ENCODE measurements at regions not wholly inside any gene's neighbourhood (a gene's known extent, or its start where the extent isn't known, plus 50 kb on each side); places are given as distances from the start of the nearest gene placed in this dataset.

DNA sequence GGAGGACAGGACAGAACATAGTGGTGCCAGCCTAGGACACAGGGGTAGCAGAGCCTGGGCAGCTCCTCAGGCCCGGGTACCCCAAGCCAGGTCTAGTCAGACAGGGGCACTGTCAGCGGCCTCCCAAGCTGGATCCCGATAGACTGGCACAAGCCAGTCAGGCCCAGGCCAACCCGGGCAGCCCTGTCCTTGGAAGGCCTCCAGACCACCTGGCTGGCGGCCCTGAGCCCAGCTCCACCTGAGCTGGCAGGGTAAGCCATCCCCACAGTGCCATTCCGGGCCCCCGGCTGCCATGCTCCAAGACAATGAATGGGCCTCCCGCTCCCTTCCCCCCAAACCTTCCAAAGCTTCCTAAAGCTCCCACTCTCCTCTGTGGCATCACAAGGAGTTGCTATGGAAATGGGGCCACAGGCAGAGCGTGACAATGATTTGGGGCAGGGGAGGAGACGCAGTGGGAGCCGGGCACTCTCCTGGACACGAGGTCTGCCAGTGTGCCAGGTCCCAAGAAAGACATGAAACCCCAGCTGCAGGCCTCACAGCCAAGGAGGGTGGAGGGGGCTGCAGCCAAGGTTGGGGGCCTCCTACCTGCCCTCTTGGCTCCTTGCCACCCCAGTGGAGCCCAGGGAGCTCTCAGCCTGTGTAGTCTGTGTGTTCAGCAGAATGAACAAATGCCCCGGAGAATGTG is 165.6 kb upstream of the LINGO1 start:
- Histone ChIP-seq H3K9me3 (ENCODE audit: insufficient read depth in 2 of 2, low read depth in 1 of 2, low read length in 1 of 2) (no peaks in the 10 kb centered on the region), H3K4me2 (ENCODE audit: insufficient read depth in 1 of 2, low read depth in 2 of 2, low read length in 2 of 2) (no peak overlapping the region), H4K8ac (ENCODE audit: extremely low read depth, insufficient read depth, low read length) (no peak overlapping the region), H4K20me1 (replicated peaks in 1 of 2; ENCODE audit: control insufficient read depth in 1 of 2, insufficient read depth in 2 of 2, low read length in 2 of 2) (no peaks in the 10 kb centered on the region), H3K23me2 (ENCODE audit: low read depth, low read length) (no peaks in the 10 kb centered on the region), H3K4me3 (ENCODE audit: extremely low read depth in 1 of 4, insufficient read depth in 2 of 4, low read depth in 3 of 4, low read length in 4 of 4) (no peak overlapping the region), H3K4me1 (replicated peaks in 1 of 4; ENCODE audit: control insufficient read depth in 3 of 4, insufficient read depth in 4 of 4, low read length in 3 of 4) (0 out of 7 replicates have a peak, but pooled peaks cover 0 to 3% (median 0%) of the 10 kb centered on the region in 4 experiments), H2AK5ac (ENCODE audit: low read depth, low read length) (no peak overlapping the region), H2BK120ac (replicated peaks; ENCODE audit: low read depth, low read length) (no peak overlapping the region), H3K23ac (ENCODE audit: insufficient read length) (no peak overlapping the region), H3K79me2 (ENCODE audit: control insufficient read depth in 1 of 2, insufficient read depth in 2 of 2, low read length in 2 of 2) (no peaks in the 10 kb centered on the region), H3K27me3 (replicated peaks in 1 of 4; ENCODE audit: control insufficient read depth in 3 of 4, extremely low read depth in 1 of 4, insufficient read depth in 3 of 4, low read length in 3 of 4) (no peaks in the 10 kb centered on the region), H3K27ac (ENCODE audit: low read depth, low read length) (no peak overlapping the region), H2BK20ac (ENCODE audit: low read length) (no peak overlapping the region), H3K9ac (replicated peaks in 1 of 4; ENCODE audit: extremely low read depth in 1 of 4, low read depth in 3 of 4, low read length in 3 of 4) (no peak overlapping the region), H3K79me1 (ENCODE audit: low read depth, low read length) (no peaks in the 10 kb centered on the region), H2BK12ac (ENCODE audit: low read depth, low read length) (no peak overlapping the region), H2BK15ac (ENCODE audit: low read length) (0 out of 2 replicates have a peak overlapping the region, but pooled peaks have one; percentile 61), H4K91ac (replicated peaks; ENCODE audit: insufficient read length, low read length) (no peak overlapping the region), H4K5ac (ENCODE audit: insufficient read length, low read depth, low read length) (no peak overlapping the region), H3K36me3 (ENCODE audit: control insufficient read depth in 2 of 4, insufficient read depth in 4 of 4, low read length in 3 of 4) (no peaks in the 10 kb centered on the region), H3K56ac (replicated peaks; ENCODE audit: insufficient read length, low read depth, low read length) (no peak overlapping the region), H2BK5ac (ENCODE audit: low read depth, low read length) (0 out of 2 replicates have a peak overlapping the region, but pooled peaks have one; percentile 8), H2AFZ (ENCODE audit: low read length) (no peak overlapping the region), H3K4ac (replicated peaks; ENCODE audit: insufficient read length, low read depth, low read length) (no peak overlapping the region), H3K18ac (ENCODE audit: extremely low read depth, low read length) (no peak overlapping the region), H3K14ac (ENCODE audit: insufficient read length) (no peak overlapping the region)
- ChIA-PET POLR2A (ENCODE audit: partially characterized antibody) (interaction anchor here (1.4 kb wide), 1 partner anchor 165 kb away, joined by 4 read pairs; no protein-coding TSS in a partner anchor), CTCF (ENCODE audit: partially characterized antibody) (interaction anchor here (0.7 to 5.8 kb wide), 12 partner anchors 9 to 189 kb away, joined by 3 to 78 read pairs (median 4); partner anchors contain the start of gene LINGO1)
- DNase-seq (ENCODE audit: low read depth in 1 of 2, low spot score in 2 of 2) (no peak), FAIRE-seq (no peak)
- TF ChIP-seq NANOG (IDR thresholded peaks at IDR 0.05; ENCODE audit: insufficient read depth, low read depth, low read length, poor library complexity, severe bottlenecking): no peak
- 77% methylated on average over 12 of the region's 13 CpGs; no CpG with 5 or more reads in 1 of the 2 experiments for WGBS, 2 experiments (ENCODE audit: extremely low coverage in 1 of 2, insufficient coverage in 1 of 2, insufficient read length in 1 of 2, insufficient replicate concordance in 2 of 2, low coverage in 1 of 2, low lambda C conversion rate in 2 of 2, missing lambda C conversion rate in 1 of 2)

Data from H1 (cell line).